Astrocyte of the spinal cord (primary cell): ENCODE measurements at regions not wholly inside any gene's neighbourhood (a gene's known extent, or its start where the extent isn't known, plus 50 kb on each side); places are given as distances from the start of the nearest gene placed in this dataset.
A peak's percentile ranks its signal among the peaks of the same experiment; 100 is the strongest.
"Not testable (repeated sequence)": the region's sequence is repeated elsewhere in the genome, so short reads cannot be mapped to it uniquely, and the experiment has no call there.

ENCODE experiments used
- DNase-seq: peaks from one replicate; pipeline ENCODE4 v3.0.0; 2011; ENCODE audit warnings: low read depth, low spot score
- H3K4me3 ChIP-seq: 2 replicates; pipeline ENCODE4 v1.5.1; 2011; ENCODE audit warnings: low read depth, mild to moderate bottlenecking, low read length, moderate library complexity
- CTCF ChIP-seq: IDR thresholded peaks from 2 replicates; pipeline ENCODE4 v1.5.1; 2012; ENCODE audit warnings: low read depth, mild to moderate bottlenecking, low read length, inconsistent platforms
- in situ Hi-C: cut with HindIII; loops from 2 replicates; pipeline ENCODE4 v1.10.0; 2017; ENCODE audit warnings: low sequenced_read_pairs

GRCh38 chr10:84706431-84706830 lies 378.0 kb downstream of the CCSER2 start:
- no peak for DNase-seq
- in situ Hi-C loops = no loop called here
- no peak for TF ChIP-seq CTCF
- H3K4me3 ChIP-seq = no peak overlapping the region

GRCh38 chr10:84706875-84707274 lies 378.5 kb downstream of the CCSER2 start:
- TF ChIP-seq CTCF = no peak
- in situ Hi-C loops = no loop called here
- peak; percentile 7 for DNase-seq
- no peak overlapping the region for H3K4me3 ChIP-seq

GRCh38 chr10:84715911-84716310 lies 387.5 kb downstream of the CCSER2 start:
- no peak overlapping the region for H3K4me3 ChIP-seq
- TF ChIP-seq CTCF = peak; percentile 58
- peak; percentile 1 for DNase-seq
- in situ Hi-C loops = no loop called here

GRCh38 chr10:84718877-84719616 lies 390.7 kb downstream of the CCSER2 start:
- no peak for TF ChIP-seq CTCF
- in situ Hi-C loops = no loop called here
- no peak overlapping the region for H3K4me3 ChIP-seq
- DNase-seq = no peak

GRCh38 chr10:84719687-84720086 lies 391.3 kb downstream of the CCSER2 start:
- TF ChIP-seq CTCF = no peak
- H3K4me3 ChIP-seq = no peak overlapping the region
- in situ Hi-C loops = no loop called here
- DNase-seq = no peak

- in situ Hi-C loops = no loop called here
- TF ChIP-seq CTCF = no peak
- no peak for DNase-seq
Measured at GRCh38 chr10:84727398-84727797, 399.0 kb downstream of the CCSER2 start.

GRCh38 chr10:84739126-84739525 lies 410.7 kb downstream of the CCSER2 start:
- DNase-seq, in situ Hi-C loops: not testable (repeated sequence)

More at GRCh38 chr10:84727398-84727797, 399.0 kb downstream of the CCSER2 start:
- no peak overlapping the region for H3K4me3 ChIP-seq

More at GRCh38 chr10:84739126-84739525, 410.7 kb downstream of the CCSER2 start:
- H3K4me3 ChIP-seq = not testable (repeated sequence)
